PC-3 (cell line): ENCODE measurements at regions not wholly inside any gene's neighbourhood (a gene's known extent, or its start where the extent isn't known, plus 50 kb on each side); places are given as distances from the start of the nearest gene placed in this dataset.

ENCODE experiments used
- EZH2phosphoT487 ChIP-seq: fragments of 300-600 bp; sonication (generic); IDR thresholded peaks from 2 replicates; pipeline ENCODE4 v1.6.1; 2018; ENCODE audit warnings: mild to moderate bottlenecking, antibody characterized with exemption, low read length, borderline replicate concordance
- TF ChIP-seq, protein P1 (sequence below): fragments of 300-600 bp; sonication (generic); conservative IDR thresholded peaks from 2 replicates; pipeline ENCODE4 v1.5.1; 2017; ENCODE audit warnings: antibody characterized with exemption, low read depth, mild to moderate bottlenecking, low read length

DNA sequence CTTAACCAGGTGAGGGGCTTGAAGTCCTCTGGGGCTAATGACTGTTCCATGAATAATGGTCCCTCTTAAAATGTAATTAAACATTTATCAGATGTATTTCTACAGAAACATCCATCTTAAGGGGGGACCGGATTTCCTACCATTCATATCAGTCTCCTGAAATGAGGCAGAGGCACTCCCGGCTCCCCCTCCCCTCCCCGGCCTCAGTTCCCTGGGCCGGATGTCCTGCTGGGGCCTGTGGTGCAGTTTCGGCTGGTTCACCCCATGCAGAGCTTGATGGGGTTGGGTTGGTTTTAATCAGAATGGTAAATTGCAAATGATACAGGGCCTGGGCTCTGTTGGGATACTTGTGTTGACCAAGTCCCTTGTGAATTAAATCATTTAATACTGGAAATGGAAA, 349.4 kb downstream of the PREX1 start:
- TF ChIP-seq, protein P1, sequence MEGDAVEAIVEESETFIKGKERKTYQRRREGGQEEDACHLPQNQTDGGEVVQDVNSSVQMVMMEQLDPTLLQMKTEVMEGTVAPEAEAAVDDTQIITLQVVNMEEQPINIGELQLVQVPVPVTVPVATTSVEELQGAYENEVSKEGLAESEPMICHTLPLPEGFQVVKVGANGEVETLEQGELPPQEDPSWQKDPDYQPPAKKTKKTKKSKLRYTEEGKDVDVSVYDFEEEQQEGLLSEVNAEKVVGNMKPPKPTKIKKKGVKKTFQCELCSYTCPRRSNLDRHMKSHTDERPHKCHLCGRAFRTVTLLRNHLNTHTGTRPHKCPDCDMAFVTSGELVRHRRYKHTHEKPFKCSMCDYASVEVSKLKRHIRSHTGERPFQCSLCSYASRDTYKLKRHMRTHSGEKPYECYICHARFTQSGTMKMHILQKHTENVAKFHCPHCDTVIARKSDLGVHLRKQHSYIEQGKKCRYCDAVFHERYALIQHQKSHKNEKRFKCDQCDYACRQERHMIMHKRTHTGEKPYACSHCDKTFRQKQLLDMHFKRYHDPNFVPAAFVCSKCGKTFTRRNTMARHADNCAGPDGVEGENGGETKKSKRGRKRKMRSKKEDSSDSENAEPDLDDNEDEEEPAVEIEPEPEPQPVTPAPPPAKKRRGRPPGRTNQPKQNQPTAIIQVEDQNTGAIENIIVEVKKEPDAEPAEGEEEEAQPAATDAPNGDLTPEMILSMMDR = no peak
- no peak for TF ChIP-seq EZH2phosphoT487
